ENCODE measurements at regions not wholly inside any gene's neighbourhood (a gene's known extent, or its start where the extent isn't known, plus 50 kb on each side); places are given as distances from the start of the nearest gene placed in this dataset.

- Histone ChIP-seq H3K4me3 (no peak overlapping the region), H3F3A (ENCODE audit: insufficient read depth, low read depth) (no peaks in the 10 kb centered on the region; the same call in 1 of the 2 replicates), H2AFZ (no peak overlapping the region), H3K27ac (no peak overlapping the region), H3K4me1 (replicated peaks; ENCODE audit: insufficient read depth) (peaks cover 32% of the 10 kb centered on the region), H3K79me2 (ENCODE audit: low read depth) (no peaks in the 10 kb centered on the region), H3K4me2 (no peak overlapping the region), H4K20me1 (ENCODE audit: insufficient read depth) (no peaks in the 10 kb centered on the region), H3K9me2 (ENCODE audit: insufficient read depth) (no peaks in the 10 kb centered on the region), H3K36me3 (ENCODE audit: low read depth) (no peaks in the 10 kb centered on the region), H3K9me3 (ENCODE audit: insufficient read depth, low read depth) (no peaks in the 10 kb centered on the region), H3K27me3 (ENCODE audit: insufficient read depth, low read depth) (no peaks in the 10 kb centered on the region)
- CTCF ChIA-PET: no interaction called here
- no TSS peak for BruUV-seq (replicated peaks)
- intact Hi-C loops (cut with micrococcal nuclease; ENCODE audit: unreplicated experiment): no loop called here
- POLR2A ChIA-PET (ENCODE audit: unreplicated experiment): no interaction called here
- TF ChIP-seq EZH2 (IDR thresholded peaks at IDR 0.05; ENCODE audit: low read depth) (no peak), CTCF (conservative IDR thresholded peaks at IDR 0.05) (no peak)
- DNase-seq: no peak
These were observed 50.0 kb upstream of the MTPN start for GRCh38 chr7:136027160-136027559.

Measured in PC-9 (cell line).